ENCODE measurements at regions not wholly inside any gene's neighbourhood (a gene's known extent, or its start where the extent isn't known, plus 50 kb on each side); places are given as distances from the start of the nearest gene placed in this dataset.

DNA sequence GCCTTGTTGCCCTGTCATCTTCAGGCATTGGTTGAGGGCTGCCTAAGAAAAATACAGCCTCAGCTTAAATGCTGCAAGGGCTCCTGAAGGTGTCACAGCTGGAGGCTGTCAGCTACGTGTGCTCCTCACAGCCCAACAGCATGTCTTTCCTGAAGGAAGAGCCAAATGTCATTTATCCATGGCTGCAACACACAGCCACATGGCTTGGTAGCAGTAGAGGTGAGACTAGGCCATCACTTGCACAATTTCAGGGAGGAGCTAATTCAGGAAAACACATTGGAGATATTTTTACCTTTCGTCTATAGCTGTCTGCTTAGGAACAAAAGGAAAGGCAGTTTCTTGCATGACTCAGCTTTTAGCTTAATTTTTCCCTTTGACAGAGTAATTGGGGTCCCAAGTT is 260.7 kb downstream of the SYK start:
- no peak overlapping the region for H3K27ac ChIP-seq
- intact Hi-C loops (cut with DNase I), result loop anchor here in 1 of 2 donors (5.0 kb wide), 1 partner anchor 50 kb away; no protein-coding TSS in a partner anchor
- WGBS, 4 donors, result 83 to 91% (median 86%) methylated on average over 2 of the region's 2 CpGs
- H3K4me1 ChIP-seq (replicated peaks in 1 of 2), result peaks cover 0 to 19% of the 10 kb centered on the region in 2 donors
- no peaks in the 10 kb centered on the region for H3K9me3 ChIP-seq (replicated peaks in 1 of 3)
- no peak for TF ChIP-seq CTCF (IDR thresholded peaks at IDR 0.05)
- TF ChIP-seq POLR2A (IDR thresholded peaks at IDR 0.05), result no peak
- H3K27me3 ChIP-seq, result no peaks in the 10 kb centered on the region
- no peak overlapping the region for H3K4me3 ChIP-seq
- DNase-seq, result no peak
- no peaks in the 10 kb centered on the region for H3K36me3 ChIP-seq (replicated peaks in 1 of 2)

DNA sequence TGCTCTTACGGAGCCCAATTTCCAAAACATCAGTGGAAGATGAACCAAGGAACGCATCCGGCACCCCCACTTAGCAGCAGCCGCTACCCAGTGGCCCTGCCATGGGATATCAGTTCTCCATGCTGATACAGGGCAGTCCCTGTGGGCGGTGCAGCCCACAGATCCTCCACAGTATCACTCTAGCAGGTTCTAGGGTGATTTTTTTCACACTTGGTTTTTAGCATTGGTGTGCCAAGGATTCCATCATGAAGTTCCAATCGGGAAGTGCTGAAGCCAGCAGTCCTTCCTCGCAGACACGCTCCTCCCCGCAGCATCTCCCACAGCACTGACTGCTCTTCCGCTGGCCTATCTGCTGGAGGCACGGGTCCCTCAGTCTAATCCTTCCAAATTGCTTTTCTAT is 261.9 kb downstream of the SYK start:
- Histone ChIP-seq H3K27ac (no peak overlapping the region), H3K9me3 (replicated peaks in 1 of 3) (no peaks in the 10 kb centered on the region), H3K4me3 (no peak overlapping the region), H3K27me3 (no peaks in the 10 kb centered on the region), H3K36me3 (replicated peaks in 1 of 2) (no peaks in the 10 kb centered on the region), H3K4me1 (replicated peaks in 1 of 2) (peaks cover 0 to 19% of the 10 kb centered on the region in 2 donors)
- 82 to 89% (median 86%) methylated on average over 8 to 11 of the region's 11 CpGs for WGBS, 4 donors
- intact Hi-C loops (cut with DNase I), result loop anchor here in 1 of 2 donors (5.0 kb wide), 1 partner anchor 49 kb away; no protein-coding TSS in a partner anchor
- DNase-seq, result no peak
- TF ChIP-seq POLR2A (IDR thresholded peaks at IDR 0.05) (no peak), CTCF (IDR thresholded peaks at IDR 0.05) (no peak)

DNA sequence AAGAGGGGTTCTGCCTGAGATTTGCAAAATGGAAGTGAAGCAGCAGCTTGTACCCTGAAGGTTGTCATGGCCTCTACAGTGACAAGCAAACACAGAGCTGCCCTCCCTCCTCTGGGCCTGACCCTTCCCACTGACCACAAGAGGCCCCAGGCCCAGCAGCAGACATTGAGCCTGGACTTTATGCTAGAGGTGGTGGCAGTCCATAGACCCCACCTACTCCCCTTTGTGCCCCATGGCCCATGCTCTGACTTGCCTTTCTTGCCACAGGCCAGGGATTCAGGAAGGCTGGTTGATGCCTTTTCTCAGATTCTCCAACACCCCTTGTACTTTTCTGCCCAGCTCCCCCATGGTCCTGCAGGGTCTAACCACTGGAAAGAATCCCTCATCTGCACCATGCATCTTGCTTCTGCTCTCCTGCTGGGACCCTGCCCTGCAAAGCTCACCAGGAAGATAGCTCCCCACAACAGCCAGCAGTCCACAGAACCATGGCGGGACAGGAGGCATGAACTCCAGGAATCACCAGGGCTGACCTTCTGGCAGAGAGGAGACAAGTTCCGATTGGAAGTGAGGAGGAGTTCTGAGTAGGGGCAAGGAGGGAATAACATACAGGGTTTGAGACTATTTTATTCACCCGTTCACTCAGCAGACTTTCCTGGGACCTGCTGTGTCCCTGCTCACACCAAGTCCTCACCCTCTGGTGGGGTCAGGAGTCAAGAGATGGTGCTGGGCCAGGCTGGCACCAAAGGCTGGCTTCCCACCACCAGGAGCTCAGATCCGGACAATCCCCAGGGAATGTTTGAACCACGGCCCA is 263.8 kb downstream of the SYK start:
- intact Hi-C loops (cut with DNase I), result no loop called here
- H3K4me3 ChIP-seq, result no peak overlapping the region
- no peak for DNase-seq

GRCh38 chr9:91066042-91066415 is 264.4 kb downstream of the SYK start:
- Histone ChIP-seq H3K36me3 (replicated peaks in 1 of 2) (no peaks in the 10 kb centered on the region), H3K9me3 (replicated peaks in 1 of 3) (no peaks in the 10 kb centered on the region), H3K4me1 (replicated peaks in 1 of 2) (peaks cover 0 to 6% of the 10 kb centered on the region in 2 donors), H3K27ac (no peak overlapping the region), H3K27me3 (no peaks in the 10 kb centered on the region), H3K4me3 (no peak overlapping the region)
- intact Hi-C loops (cut with DNase I), result no loop called here
- WGBS, 4 donors, result 92 to 95% (median 92%) methylated on average over 5 to 7 of the region's 7 CpGs
- no peak for DNase-seq
- no peak for TF ChIP-seq POLR2A (IDR thresholded peaks at IDR 0.05)
- no peak for TF ChIP-seq CTCF (IDR thresholded peaks at IDR 0.05)

More for the DNA sequence above, 263.8 kb downstream of the SYK start:
- Histone ChIP-seq H3K4me1 (replicated peaks in 1 of 2) (peaks cover 0 to 12% of the 10 kb centered on the region in 2 donors), H3K27ac (no peak overlapping the region), H3K36me3 (replicated peaks in 1 of 2) (no peaks in the 10 kb centered on the region), H3K27me3 (no peaks in the 10 kb centered on the region), H3K9me3 (replicated peaks in 1 of 3) (no peaks in the 10 kb centered on the region)
- 86 to 100% (median 91%) methylated on average over 2 to 5 of the region's 5 CpGs for WGBS, 4 donors
- TF ChIP-seq POLR2A (IDR thresholded peaks at IDR 0.05) (no peak), CTCF (IDR thresholded peaks at IDR 0.05) (no peak)
